GM13976 (cell line): ENCODE measurements at regions not wholly inside any gene's neighbourhood (a gene's known extent, or its start where the extent isn't known, plus 50 kb on each side); places are given as distances from the start of the nearest gene placed in this dataset.

Experiments used
- DNase-seq: peaks from one replicate; pipeline ENCODE4 v3.0.0; 2012; ENCODE audit warnings: low spot score
- in situ Hi-C: fragments of 300-500 bp; cut with MboI; formaldehyde crosslinking; loops from one replicate; pipeline ENCODE4 v1.12.0; 2022; ENCODE audit warnings: low sequenced_read_pairs, mixed read lengths, inconsistent platforms; ENCODE audit not compliant: unreplicated experiment
- TF ChIP-seq, protein P1 (sequence below): IDR thresholded peaks from 2 replicates; pipeline ENCODE4 v1.5.1; 2012; ENCODE audit warnings: borderline replicate concordance, mild to moderate bottlenecking; ENCODE audit not compliant: insufficient read depth; ENCODE audit errors: extremely low read depth, missing control alignments, control extremely low read depth

DNA sequence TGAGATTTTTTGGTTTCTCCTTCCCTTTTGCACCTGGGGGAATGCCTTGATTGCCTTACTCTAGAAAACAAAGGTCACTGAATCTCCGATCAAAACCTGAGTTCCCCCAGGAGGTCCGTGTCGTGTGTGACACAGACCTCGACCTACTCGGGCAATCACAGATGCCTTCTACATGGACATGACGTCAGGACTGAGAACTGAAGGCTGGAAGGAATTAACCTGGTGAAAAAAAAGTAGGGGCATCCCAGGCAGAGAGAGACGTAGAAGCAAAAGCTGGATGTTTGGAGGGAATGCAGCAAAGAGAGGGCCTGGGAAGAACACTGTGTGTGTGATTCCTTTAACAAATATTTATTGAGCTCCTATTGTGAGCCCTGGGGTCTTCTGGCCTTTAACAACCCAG lies 178.0 kb downstream of the PRDM2 start:
- TF ChIP-seq, protein P1, sequence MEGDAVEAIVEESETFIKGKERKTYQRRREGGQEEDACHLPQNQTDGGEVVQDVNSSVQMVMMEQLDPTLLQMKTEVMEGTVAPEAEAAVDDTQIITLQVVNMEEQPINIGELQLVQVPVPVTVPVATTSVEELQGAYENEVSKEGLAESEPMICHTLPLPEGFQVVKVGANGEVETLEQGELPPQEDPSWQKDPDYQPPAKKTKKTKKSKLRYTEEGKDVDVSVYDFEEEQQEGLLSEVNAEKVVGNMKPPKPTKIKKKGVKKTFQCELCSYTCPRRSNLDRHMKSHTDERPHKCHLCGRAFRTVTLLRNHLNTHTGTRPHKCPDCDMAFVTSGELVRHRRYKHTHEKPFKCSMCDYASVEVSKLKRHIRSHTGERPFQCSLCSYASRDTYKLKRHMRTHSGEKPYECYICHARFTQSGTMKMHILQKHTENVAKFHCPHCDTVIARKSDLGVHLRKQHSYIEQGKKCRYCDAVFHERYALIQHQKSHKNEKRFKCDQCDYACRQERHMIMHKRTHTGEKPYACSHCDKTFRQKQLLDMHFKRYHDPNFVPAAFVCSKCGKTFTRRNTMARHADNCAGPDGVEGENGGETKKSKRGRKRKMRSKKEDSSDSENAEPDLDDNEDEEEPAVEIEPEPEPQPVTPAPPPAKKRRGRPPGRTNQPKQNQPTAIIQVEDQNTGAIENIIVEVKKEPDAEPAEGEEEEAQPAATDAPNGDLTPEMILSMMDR, result no peak
- in situ Hi-C loops, result no loop called here
- no peak for DNase-seq

DNA sequence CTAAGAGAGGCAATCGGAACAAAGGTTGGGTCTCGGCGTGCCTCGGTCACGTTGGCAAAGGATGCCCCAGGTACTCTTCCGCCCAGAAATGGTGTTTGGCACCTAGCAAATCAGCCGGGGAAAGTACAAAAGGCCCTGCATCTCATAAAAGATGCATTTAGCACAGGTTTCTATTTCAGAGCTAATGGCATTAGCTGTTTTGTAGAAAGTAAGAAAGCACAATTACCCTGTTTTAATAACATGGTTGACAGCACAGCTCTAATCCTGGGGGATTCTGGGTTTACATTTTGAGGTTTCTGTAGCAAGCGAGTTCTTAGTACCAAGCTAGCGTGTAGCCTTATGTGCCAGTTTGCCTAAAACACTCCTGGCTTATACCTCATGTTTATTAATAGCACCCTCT lies 178.5 kb downstream of the PRDM2 start:
- DNase-seq, result no peak

DNA sequence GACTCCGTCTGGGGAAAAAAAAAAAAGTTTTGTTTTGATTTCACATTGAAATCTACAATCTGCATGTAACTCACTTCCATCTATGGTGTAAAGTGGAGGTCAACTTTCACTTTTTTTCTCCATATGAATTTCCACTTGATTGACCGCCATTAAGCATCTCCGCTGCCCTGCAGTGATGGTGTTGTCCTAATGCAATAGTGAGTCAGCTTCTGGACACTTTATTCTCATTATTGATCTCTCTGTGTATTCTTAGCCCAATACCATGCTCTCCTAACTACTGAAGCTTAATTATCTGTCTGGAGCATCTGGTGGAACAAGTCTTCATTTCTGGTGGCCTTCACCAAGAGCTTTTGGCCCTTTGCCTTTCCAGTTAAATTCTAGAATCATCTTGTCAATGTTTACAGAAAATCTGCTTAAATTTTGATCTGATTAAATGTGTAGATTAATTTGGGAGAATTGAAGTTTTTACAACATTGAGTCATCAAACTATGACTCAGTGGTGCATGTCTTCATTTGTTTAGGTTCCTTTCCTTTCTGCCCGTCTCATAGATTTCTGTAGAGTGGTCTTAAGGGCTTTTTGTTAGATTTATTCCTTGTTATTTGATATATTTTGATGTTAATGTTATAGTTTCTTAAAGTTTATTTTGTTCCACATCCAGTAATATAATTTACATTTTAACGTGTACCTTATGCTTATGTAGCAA lies 181.5 kb downstream of the PRDM2 start:
- DNase-seq, result no peak
- TF ChIP-seq, protein P1, result no peak
- in situ Hi-C loops, result no loop called here

More for the DNA sequence above, 178.5 kb downstream of the PRDM2 start:
- TF ChIP-seq, protein P1, result no peak
- in situ Hi-C loops, result no loop called here

DNA sequence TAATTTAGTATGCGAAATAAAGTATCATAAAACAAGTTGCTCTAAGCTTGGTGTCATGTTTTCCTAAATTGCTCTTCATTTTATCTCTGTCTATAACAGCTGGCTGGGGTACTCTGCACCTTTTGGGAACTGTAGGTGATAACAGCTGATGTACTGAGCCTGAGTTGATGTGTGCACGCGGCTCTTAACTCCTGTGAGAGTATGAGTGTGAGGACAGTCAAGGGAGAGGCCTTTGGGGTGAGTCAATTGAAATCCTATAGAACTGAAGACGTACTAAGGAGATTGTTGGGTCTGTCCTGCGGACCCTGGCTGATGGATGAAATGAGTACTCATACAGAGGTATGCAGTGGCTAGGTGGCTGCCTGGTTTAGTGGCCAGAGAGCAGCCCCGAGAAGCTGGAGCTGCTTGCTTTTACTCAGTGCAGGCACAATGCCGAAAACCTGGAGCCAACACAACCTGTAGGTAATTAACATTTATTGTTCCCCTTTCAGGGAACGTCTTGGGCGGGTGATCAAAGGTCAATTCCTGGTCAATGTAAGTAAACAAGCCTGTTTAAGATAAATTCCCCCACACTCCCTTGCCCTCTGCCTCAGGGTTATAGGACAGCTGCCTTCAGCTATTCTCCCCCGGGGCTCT lies 188.5 kb downstream of the PRDM2 start:
- DNase-seq, result no peak
- in situ Hi-C loops, result no loop called here

DNA sequence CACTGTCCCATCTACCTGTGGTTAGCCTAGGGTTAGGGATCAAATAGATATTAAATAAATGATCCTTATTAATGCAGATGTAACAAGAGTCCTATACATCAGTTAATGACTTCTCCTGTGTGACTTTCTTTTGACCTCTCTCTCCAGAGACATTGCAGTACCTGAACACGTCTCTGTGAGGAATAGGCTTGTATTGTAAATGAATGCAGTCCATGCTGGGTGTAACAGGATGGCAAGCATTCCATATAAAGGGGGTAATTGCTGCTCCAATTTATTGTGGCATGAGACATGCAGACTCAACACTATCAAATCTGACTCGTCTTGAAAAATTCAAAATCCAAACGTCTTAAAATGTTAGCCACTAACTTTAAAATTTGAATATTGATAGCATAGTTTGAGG lies 189.5 kb downstream of the PRDM2 start:
- TF ChIP-seq, protein P1, result no peak
- no peak for DNase-seq
- in situ Hi-C loops, result no loop called here

More for the DNA sequence above, 188.5 kb downstream of the PRDM2 start:
- TF ChIP-seq, protein P1, result no peak

DNA sequence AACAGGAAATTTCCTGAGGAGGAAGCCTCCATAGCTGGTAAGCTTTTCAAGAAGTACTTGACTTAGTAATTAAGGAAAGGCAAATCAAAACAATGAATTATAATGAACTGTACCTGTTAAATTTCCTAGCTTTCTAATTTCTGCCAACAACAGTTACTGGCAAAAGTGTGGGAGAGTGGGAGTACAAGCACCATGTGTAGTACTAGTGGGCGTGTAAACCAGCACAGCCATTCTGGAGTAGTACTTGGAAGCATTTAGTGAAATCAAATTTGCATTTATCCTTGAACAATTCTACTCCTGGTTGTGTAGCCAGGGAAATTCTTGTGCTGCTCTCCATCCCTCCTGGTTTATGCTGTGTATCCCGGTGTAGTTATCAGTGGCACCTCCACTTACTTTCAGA lies 190.8 kb downstream of the PRDM2 start:
- TF ChIP-seq, protein P1, result no peak
- in situ Hi-C loops, result no loop called here

DNA sequence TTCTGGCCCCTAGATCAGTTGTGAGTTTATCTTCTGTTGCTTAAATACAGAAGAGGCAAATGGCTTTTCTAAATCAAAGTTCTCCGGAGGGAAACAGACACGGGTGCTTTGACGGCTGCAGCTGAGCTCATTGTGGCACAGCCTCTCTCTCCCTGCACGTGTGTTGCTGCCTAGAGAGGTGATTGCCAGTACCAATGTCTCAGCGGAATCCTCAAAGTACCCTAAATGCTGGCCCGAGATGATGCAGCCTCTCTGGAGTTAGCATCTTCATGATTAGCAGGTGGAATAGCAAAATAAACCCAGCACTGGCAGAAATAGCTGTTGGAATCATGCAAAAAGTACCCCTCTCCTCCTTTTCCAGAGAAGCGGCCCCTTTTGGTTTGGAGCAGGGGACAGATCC lies 192.2 kb downstream of the PRDM2 start:
- TF ChIP-seq, protein P1, result no peak
- no peak for DNase-seq
- in situ Hi-C loops, result no loop called here

More for the DNA sequence above, 190.8 kb downstream of the PRDM2 start:
- no peak for DNase-seq
